SK-N-SH (cell line): ENCODE measurements at regions not wholly inside any gene's neighbourhood (a gene's known extent, or its start where the extent isn't known, plus 50 kb on each side); places are given as distances from the start of the nearest gene placed in this dataset.

ENCODE experiments used
- CTCF ChIA-PET: fragments of 300-600, 350-600 bp; formaldehyde crosslinking; extraction: SDS; loops from one replicate; lab custom pipeline; 2021; lab: Yijun Ruan, JAX
- POLR2A ChIA-PET: fragments of 350-600 bp; sonication (Branson Sonifier 250); formaldehyde crosslinking; extraction: SDS; loops from one replicate; lab custom pipeline; 2020; ENCODE audit warnings: antibody characterized with exemption, inconsistent platforms; lab: Yijun Ruan, JAX
- DNase-seq: peaks from one replicate; pipeline ENCODE4 v3.0.0; 2012
- H2AFZ ChIP-seq: fragments of 200-600 bp; sonication (generic); 2 replicates; pipeline ENCODE4 v1.8.1; 2016; ENCODE audit warnings: antibody characterized with exemption, mild to moderate bottlenecking, low read depth
- H3F3A ChIP-seq: fragments of 200-600 bp; sonication (generic); replicated peaks from 2 replicates; pipeline ENCODE3; 2016; ENCODE audit warnings: antibody characterized with exemption, mild to moderate bottlenecking; ENCODE audit not compliant: insufficient read depth
- H3K27ac ChIP-seq, 2 experiments: fragments of 200-500 bp in 1 of 2; fragments of 200-600 bp in 1 of 2; sonication (Bioruptor generic) in 1 of 2; sonication (generic), shearing (Covaris generic) in 1 of 2; 2 replicates each; pipeline versions ENCODE4 v1.5.1 to v1.6.1; 2014 to 2016; ENCODE audit warnings: low read depth in 2 of 2, inconsistent platforms in 1 of 2, low read length in 1 of 2, mild to moderate bottlenecking in 1 of 2, mixed read lengths in 1 of 2
- H3K27me3 ChIP-seq: fragments of 200-600 bp; sonication (generic), shearing (Covaris generic); 2 replicates; pipeline ENCODE4 v1.6.1; 2016; ENCODE audit warnings: mixed run types; ENCODE audit not compliant: insufficient read depth
- H3K36me3 ChIP-seq, 2 experiments: fragments of 200-500 bp in 1 of 2; fragments of 200-600 bp in 1 of 2; sonication (Bioruptor generic) in 1 of 2; sonication (generic) in 1 of 2; replicated peaks in 1 of 2; 2 replicates each; pipeline versions ENCODE3 to v1.5.1; 2014 to 2016; ENCODE audit warnings: low read length in 1 of 2, mild to moderate bottlenecking in 1 of 2; ENCODE audit not compliant: insufficient read depth in 2 of 2, control insufficient read depth in 1 of 2
- H3K4me1 ChIP-seq, 2 experiments: fragments of 200-500 bp in 1 of 2; fragments of 200-600 bp in 1 of 2; sonication (Bioruptor generic) in 1 of 2; sonication (generic), shearing (Covaris generic) in 1 of 2; 2 replicates each; pipeline versions ENCODE4 v1.5.1 to v1.6.1; 2014 to 2016; ENCODE audit warnings: low read depth in 1 of 2, low read length in 1 of 2, mixed run types in 1 of 2; ENCODE audit not compliant: insufficient read depth in 2 of 2, control insufficient read depth in 1 of 2
- H3K4me2 ChIP-seq: fragments of 200-600 bp; sonication (generic), shearing (Covaris generic); 2 replicates; pipeline ENCODE4 v1.6.1; 2017; ENCODE audit warnings: mixed run types
- H3K4me3 ChIP-seq, 2 experiments: fragments of 200-500 bp in 1 of 2; fragments of 200-600 bp in 1 of 2; sonication (Bioruptor generic) in 1 of 2; sonication (generic), shearing (Covaris generic) in 1 of 2; 2 replicates each; pipeline versions ENCODE4 v1.5.1 to v1.8.1; 2014 to 2016; ENCODE audit warnings: low read depth in 2 of 2, inconsistent platforms in 1 of 2, low read length in 1 of 2, mild to moderate bottlenecking in 1 of 2, mixed read lengths in 1 of 2, moderate library complexity in 1 of 2
- H3K79me2 ChIP-seq: fragments of 200-600 bp; sonication (generic); 2 replicates; pipeline ENCODE4 v1.8.1; 2017; ENCODE audit warnings: mild to moderate bottlenecking; ENCODE audit not compliant: insufficient read depth
- H3K9ac ChIP-seq: fragments of 200-600 bp; sonication (generic); 2 replicates; pipeline ENCODE4 v1.6.1; 2017; ENCODE audit warnings: mixed run types
- H3K9me2 ChIP-seq: fragments of 200-600 bp; sonication (generic); 2 replicates; pipeline ENCODE4 v1.6.1; 2017; ENCODE audit warnings: mixed run types
- H3K9me3 ChIP-seq: fragments of 200-600 bp; sonication (generic); 2 replicates; pipeline ENCODE4 v1.6.1; 2017; ENCODE audit warnings: mixed run types, mild to moderate bottlenecking, moderate library complexity
- H4K20me1 ChIP-seq: fragments of 200-600 bp; sonication (generic); 2 replicates; pipeline ENCODE4 v1.6.1; 2017; ENCODE audit warnings: mild to moderate bottlenecking, mixed run types; ENCODE audit not compliant: insufficient read depth
- ELF1 ChIP-seq: IDR thresholded peaks from 2 replicates; pipeline ENCODE4 v1.4.0; 2012
- EP300 ChIP-seq, 2 experiments: IDR thresholded peaks; 2 replicates each; pipeline versions ENCODE4 v1.4.0 to v1.6.1; 2012; ENCODE audit warnings: borderline replicate concordance in 1 of 2, low read depth in 1 of 2, low read length in 1 of 2
- FOSL2 ChIP-seq: IDR thresholded peaks from 2 replicates; pipeline ENCODE4 v1.4.0; 2012; ENCODE audit warnings: low read depth, mild to moderate bottlenecking, moderate library complexity, borderline replicate concordance
- GABPA ChIP-seq: IDR thresholded peaks from 2 replicates; pipeline ENCODE4 v1.4.0; 2012; ENCODE audit warnings: low read depth, mild to moderate bottlenecking
- MEF2A ChIP-seq: IDR thresholded peaks from 2 replicates; pipeline ENCODE4 v1.4.0; 2012; ENCODE audit warnings: low read depth, borderline replicate concordance
- MXI1 ChIP-seq: IDR thresholded peaks from 2 replicates; pipeline ENCODE4 v1.6.1; 2012; ENCODE audit warnings: mild to moderate bottlenecking, low read depth, low read length, improper control_type of control experiment
- POLR2AphosphoS5 ChIP-seq: IDR thresholded peaks from 2 replicates; pipeline ENCODE4 v1.6.1; 2012; ENCODE audit warnings: low read depth, low read length
- RAD21 ChIP-seq: IDR thresholded peaks from 2 replicates; pipeline ENCODE4 v1.6.1; 2012; ENCODE audit warnings: mild to moderate bottlenecking, low read length
- RXRA ChIP-seq: IDR thresholded peaks from 2 replicates; pipeline ENCODE4 v1.4.0; 2012; ENCODE audit warnings: low read depth, mild to moderate bottlenecking, borderline replicate concordance
- SIN3A ChIP-seq: IDR thresholded peaks from 2 replicates; pipeline ENCODE4 v1.6.1; 2012; ENCODE audit warnings: low read depth, mild to moderate bottlenecking, low read length, moderate library complexity, borderline replicate concordance
- TEAD4 ChIP-seq: IDR thresholded peaks from 2 replicates; pipeline ENCODE4 v1.4.0; 2012; ENCODE audit warnings: mild to moderate bottlenecking, borderline replicate concordance; ENCODE audit not compliant: insufficient read depth
- YY1 ChIP-seq: IDR thresholded peaks from 2 replicates; pipeline ENCODE4 v1.4.0; 2012; ENCODE audit warnings: low read depth, mild to moderate bottlenecking
- WGBS: methylation state at CpG from one replicate; pipeline ENCODE4 v1.1.6; 2017; ENCODE audit warnings: low lambda C conversion rate; 5-methylcytosine and 5-hydroxymethylcytosine counted together
- TF ChIP-seq, protein P1 (sequence below): IDR thresholded peaks from 2 replicates; pipeline ENCODE4 v1.4.0; 2012; ENCODE audit warnings: low read depth
- TF ChIP-seq, protein P2 (sequence below): IDR thresholded peaks from 2 replicates; pipeline ENCODE4; 2012
- TF ChIP-seq, protein P3 (sequence below): fragments of 150-350 bp; IDR thresholded peaks from 2 replicates; pipeline ENCODE4 v1.6.1; 2017; ENCODE audit warnings: antibody characterized with exemption, low read length, low read depth, borderline replicate concordance
- TF ChIP-seq, protein P4 (sequence below): IDR thresholded peaks from 2 replicates; pipeline ENCODE4 v1.4.0; 2012; ENCODE audit warnings: low read depth, borderline replicate concordance

DNA sequence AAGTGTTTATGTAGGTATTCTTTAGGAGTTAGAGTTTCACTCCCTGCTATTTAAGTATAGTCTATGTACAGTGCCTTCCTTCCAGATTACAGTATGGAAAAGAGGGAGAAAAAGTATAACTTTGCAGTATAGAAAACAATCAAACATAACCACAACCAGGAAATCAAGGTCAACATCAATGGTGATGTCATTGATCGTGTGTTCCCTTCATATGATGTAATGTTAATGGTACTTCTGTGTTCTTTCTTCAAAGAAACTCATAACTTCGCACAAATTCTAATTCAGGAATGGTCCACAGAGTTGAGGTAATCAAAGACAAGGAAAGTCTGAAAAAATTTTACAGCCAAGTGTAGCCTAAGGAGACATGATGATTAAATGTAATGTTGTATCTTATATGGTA, 961.1 kb upstream of the EDIL3 start:
- Histone ChIP-seq H3K9me2 (no peaks in the 10 kb centered on the region), H3K9me3 (no peaks in the 10 kb centered on the region), H3K27me3 (no peaks in the 10 kb centered on the region), H3K27ac (no peak overlapping the region), H4K20me1 (no peaks in the 10 kb centered on the region), H3K36me3 (no peaks in the 10 kb centered on the region), H3K9ac (no peak overlapping the region), H3F3A (no peaks in the 10 kb centered on the region), H2AFZ (no peak overlapping the region), H3K4me1 (no peaks in the 10 kb centered on the region), H3K4me2 (no peak overlapping the region), H3K4me3 (no peak overlapping the region), H3K79me2 (no peaks in the 10 kb centered on the region)
- DNase-seq = no peak
- CTCF ChIA-PET = no interaction called here
- 2% methylated on average over 2 of the region's 2 CpGs for WGBS
- TF ChIP-seq RAD21 = no peak
- TF ChIP-seq, protein P1, sequence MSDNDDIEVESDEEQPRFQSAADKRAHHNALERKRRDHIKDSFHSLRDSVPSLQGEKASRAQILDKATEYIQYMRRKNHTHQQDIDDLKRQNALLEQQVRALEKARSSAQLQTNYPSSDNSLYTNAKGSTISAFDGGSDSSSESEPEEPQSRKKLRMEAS = no peak
- TF ChIP-seq MEF2A = no peak
- TF ChIP-seq GABPA = no peak
- no peak for TF ChIP-seq SIN3A
- POLR2A ChIA-PET = no interaction called here

DNA sequence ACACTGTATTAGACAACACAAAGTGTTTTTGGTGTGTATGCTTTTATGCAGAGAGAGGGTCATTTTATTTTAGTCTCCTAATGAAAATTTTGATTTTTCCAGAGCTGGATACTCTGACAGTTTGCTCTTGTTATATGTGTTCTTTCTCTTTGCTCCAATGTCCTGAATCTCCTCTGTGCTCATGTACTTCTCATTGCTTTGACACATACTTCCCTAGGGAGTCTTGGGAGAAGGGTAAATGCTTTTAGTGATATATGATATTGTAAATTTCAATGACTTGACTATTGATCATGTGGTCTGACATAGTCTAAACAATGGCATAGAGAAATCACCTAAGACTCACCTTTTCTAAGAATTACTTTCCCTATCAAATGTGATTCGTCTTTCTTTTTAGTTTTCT, 972.6 kb upstream of the EDIL3 start:
- Histone ChIP-seq H4K20me1 (no peaks in the 10 kb centered on the region), H3K36me3 (no peaks in the 10 kb centered on the region), H3K9me2 (no peaks in the 10 kb centered on the region), H3K27ac (no peak overlapping the region), H3K9me3 (no peaks in the 10 kb centered on the region), H3F3A (no peaks in the 10 kb centered on the region), H3K9ac (no peak overlapping the region), H2AFZ (no peak overlapping the region), H3K4me3 (no peak overlapping the region), H3K79me2 (no peaks in the 10 kb centered on the region), H3K4me2 (no peak overlapping the region), H3K27me3 (no peaks in the 10 kb centered on the region; the same call in 1 of the 2 replicates), H3K4me1 (no peaks in the 10 kb centered on the region)
- POLR2A ChIA-PET = no interaction called here
- CTCF ChIA-PET = no interaction called here
- WGBS = 4% methylated on average over 1 of the region's 1 CpG
- DNase-seq = no peak
- TF ChIP-seq, protein P2, sequence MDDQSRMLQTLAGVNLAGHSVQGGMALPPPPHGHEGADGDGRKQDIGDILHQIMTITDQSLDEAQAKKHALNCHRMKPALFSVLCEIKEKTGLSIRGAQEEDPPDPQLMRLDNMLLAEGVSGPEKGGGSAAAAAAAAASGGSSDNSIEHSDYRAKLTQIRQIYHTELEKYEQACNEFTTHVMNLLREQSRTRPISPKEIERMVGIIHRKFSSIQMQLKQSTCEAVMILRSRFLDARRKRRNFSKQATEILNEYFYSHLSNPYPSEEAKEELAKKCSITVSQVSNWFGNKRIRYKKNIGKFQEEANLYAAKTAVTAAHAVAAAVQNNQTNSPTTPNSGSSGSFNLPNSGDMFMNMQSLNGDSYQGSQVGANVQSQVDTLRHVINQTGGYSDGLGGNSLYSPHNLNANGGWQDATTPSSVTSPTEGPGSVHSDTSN = no peak
- TF ChIP-seq MXI1 = no peak
- TF ChIP-seq FOSL2 = no peak
- no peak for TF ChIP-seq RAD21
- TF ChIP-seq RXRA = no peak
- no peak for TF ChIP-seq TEAD4

DNA sequence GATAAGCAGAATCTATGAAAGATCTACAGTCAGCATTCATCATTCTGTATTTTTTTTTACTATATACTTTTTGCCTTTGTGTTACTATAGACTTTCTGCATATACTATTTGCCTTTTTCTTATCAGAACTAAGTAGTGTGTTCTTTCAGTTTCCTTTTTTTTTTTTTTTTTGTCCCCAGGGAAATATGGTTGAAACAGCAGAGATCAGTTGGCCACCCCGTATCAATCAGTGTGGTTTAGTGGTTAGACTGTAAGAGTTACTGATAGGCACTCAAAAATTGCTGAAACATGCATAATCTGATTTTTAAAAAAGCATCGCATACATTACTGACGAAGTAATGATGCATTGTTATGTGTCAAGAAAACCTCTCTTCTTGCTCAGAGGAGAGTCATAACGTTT, 990.8 kb upstream of the EDIL3 start:
- Histone ChIP-seq H3K4me1 (no peaks in the 10 kb centered on the region), H3F3A (no peaks in the 10 kb centered on the region), H3K27me3 (no peaks in the 10 kb centered on the region), H3K9ac (no peak overlapping the region), H3K79me2 (no peaks in the 10 kb centered on the region), H3K9me2 (no peaks in the 10 kb centered on the region), H2AFZ (no peak overlapping the region), H3K4me3 (no peak overlapping the region), H3K9me3 (no peaks in the 10 kb centered on the region), H4K20me1 (no peaks in the 10 kb centered on the region), H3K27ac (no peak overlapping the region), H3K4me2 (no peak overlapping the region), H3K36me3 (no peaks in the 10 kb centered on the region)
- 36% methylated on average over 4 of the region's 4 CpGs for WGBS
- DNase-seq = no peak
- ChIA-PET POLR2A (no interaction called here), CTCF (no interaction called here)
- TF ChIP-seq POLR2AphosphoS5 (no peak), EP300 (IDR thresholded peaks at IDR 0.05; ENCODE audit: borderline replicate concordance in 1 of 2, low read depth in 1 of 2, low read length in 1 of 2) (no peak), RAD21 (no peak), TEAD4 (no peak), SIN3A (no peak), YY1 (no peak), ELF1 (no peak)
- TF ChIP-seq, protein P3, sequence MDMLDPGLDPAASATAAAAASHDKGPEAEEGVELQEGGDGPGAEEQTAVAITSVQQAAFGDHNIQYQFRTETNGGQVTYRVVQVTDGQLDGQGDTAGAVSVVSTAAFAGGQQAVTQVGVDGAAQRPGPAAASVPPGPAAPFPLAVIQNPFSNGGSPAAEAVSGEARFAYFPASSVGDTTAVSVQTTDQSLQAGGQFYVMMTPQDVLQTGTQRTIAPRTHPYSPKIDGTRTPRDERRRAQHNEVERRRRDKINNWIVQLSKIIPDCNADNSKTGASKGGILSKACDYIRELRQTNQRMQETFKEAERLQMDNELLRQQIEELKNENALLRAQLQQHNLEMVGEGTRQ = no peak
- TF ChIP-seq, protein P4, sequence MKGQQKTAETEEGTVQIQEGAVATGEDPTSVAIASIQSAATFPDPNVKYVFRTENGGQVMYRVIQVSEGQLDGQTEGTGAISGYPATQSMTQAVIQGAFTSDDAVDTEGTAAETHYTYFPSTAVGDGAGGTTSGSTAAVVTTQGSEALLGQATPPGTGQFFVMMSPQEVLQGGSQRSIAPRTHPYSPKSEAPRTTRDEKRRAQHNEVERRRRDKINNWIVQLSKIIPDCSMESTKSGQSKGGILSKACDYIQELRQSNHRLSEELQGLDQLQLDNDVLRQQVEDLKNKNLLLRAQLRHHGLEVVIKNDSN = no peak
- TF ChIP-seq, protein P1 = no peak
